ENCODE measurements at regions not wholly inside any gene's neighbourhood (a gene's known extent, or its start where the extent isn't known, plus 50 kb on each side); places are given as distances from the start of the nearest gene placed in this dataset.

DNA sequence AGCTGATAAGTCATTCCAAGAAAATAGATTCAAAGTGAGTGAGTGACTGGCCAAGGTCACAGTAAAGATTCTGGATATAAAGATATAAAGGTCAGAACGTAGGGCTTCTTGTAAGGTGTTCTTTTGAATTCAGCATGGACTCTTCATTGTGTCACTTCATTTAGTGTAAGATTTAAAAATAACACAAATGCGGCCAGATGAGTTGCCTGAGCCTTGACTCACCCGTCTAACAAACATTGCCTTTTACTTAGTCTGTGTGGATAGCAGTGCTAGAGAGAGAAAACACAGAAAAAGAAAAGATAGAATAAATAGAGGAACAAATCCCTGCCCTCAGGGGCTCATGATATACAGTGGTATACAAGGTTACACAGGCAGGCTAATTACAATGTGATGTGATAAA lies 223.4 kb downstream of the PLPP3 start:
- no peak for DNase-seq (ENCODE audit: low read depth)

- DNase-seq (ENCODE audit: low read depth) = no peak
Measured at GRCh38 chr1:56355422-56355821, 223.9 kb downstream of the PLPP3 start.

- DNase-seq (ENCODE audit: low read depth) = no peak
Measured at GRCh38 chr1:56345831-56346230, 233.5 kb downstream of the PLPP3 start.

GRCh38 chr1:56340977-56341376 lies 238.4 kb downstream of the PLPP3 start:
- no peak for DNase-seq (ENCODE audit: low read depth)

DNA sequence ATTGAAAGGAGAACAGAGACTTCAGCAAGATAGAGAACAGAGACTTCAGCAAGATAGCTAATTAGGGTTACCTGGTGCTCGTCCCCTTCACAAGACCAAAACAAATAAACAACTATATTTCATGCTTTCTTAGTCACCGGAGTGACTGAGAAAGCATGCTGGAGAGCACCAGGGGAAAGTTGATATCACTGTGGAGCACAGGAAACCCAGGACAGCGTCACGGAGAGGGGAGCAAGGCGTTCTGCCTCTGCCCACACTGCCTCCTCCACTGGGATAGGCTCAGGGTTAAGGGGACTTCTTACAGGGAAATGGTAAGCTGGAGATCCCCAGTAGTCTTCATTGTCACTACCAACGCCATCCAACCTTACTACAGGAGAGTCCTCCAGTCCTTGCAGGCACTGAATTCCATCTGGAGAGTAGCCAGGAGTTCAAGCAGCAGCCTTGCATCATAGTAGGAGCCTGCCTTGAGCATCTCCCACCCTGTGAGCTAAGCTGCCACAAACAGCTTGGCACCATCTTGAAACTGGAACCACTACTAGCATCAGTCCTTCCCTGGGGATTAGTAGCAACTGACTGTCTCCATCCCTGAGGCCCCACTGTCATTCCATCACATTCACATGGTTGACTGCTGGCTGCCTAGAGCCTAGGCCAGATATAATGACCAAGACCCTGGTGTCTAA lies 239.4 kb downstream of the PLPP3 start:
- no peak for DNase-seq (ENCODE audit: low read depth)

- DNase-seq (ENCODE audit: low read depth) = no peak
Measured at GRCh38 chr1:56339093-56339492, 240.3 kb downstream of the PLPP3 start.

DNA sequence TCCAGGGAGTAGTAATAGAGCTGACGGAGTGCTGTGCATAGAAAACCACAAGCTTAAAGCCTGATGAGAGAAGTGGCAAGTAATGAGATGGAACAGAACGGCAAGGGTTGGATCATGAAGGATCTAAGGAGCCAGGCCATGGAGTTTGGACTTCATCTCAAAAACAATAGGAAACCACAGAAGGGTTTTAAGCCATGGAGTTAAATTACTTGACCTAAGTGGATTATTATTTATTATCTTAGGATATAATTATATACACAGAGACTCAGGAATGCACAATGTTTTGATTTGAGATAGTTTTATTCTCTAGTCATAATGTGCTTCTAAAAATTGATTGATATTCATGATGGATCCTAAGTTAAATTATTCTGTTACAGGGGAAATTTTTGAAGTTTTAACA lies 242.4 kb downstream of the PLPP3 start:
- no peak for DNase-seq (ENCODE audit: low read depth)

DNA sequence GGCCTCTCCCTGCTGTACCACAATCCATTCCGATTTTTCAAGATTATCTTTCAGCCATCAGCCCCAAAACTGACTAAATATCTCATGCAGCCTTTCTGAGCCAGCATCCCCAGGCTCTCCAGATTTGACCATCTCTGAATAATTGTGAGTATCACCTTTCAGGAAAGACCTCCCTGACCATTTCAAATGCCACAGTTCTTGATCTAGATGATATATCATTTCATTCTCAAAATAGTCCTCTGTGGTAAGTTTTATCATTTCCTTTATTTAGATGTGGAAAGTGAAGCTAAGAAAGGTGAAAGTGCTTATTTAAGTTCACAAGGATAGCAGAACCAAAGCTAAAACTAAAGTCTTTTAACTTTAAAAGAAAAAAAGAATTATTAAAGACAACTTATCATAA lies 244.0 kb downstream of the PLPP3 start:
- DNase-seq (ENCODE audit: low read depth) = no peak

- no peak for DNase-seq (ENCODE audit: low read depth)
Measured at GRCh38 chr1:56334047-56334446, 245.3 kb downstream of the PLPP3 start.

DNA sequence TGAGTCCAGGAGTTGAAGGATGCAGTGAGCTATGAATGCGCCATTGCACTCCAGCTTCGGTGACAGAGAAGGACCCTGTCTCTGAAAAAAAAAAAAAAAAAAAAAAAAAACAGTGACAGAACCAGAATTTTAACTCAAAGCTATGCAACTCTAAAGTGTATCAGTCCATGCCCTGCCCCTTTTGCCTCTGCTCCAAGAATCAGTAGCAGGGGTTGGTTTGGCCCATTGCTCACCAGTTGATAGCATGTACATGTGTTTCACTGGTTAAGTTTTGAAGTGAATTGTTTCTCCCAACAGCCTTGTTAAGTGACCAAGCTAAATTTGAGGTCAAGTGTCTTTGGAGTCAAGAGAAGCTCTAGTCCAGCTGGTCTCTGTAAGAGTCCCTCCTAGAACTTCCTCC lies 245.9 kb downstream of the PLPP3 start:
- no peak for DNase-seq (ENCODE audit: low read depth)

DNA sequence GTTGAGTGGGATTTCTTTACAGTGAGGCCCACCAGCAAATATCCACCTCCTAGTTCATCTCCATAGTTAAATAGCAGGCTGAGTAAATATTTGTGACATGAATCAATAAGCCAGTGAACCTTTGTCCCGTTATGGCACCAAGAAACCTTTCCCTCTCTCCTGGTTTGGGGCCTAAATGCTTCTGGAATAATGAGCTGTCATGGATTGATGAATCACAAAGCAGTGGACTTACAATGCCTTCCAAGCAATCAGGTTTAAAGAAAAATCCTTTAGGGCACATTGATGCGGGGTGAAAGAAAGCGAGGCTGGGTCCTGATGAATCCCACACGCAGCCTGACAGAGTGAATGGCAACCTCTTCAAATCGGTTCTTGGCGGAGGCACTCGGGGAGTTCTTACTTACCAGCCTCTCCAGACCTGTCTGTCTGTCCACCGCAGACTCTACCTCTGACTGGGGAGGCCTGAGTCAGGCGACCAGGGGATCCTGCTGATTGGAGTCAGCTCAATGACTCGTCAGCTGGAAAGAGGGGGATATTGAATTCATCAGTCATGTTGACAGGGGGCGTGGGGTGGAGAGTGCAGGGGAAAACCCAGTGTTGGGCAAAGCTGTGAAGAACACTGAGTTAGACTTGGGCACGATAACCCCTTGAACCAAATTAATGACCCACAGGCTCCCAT lies 247.3 kb downstream of the PLPP3 start:
- no peak for DNase-seq (ENCODE audit: low read depth)

DNA sequence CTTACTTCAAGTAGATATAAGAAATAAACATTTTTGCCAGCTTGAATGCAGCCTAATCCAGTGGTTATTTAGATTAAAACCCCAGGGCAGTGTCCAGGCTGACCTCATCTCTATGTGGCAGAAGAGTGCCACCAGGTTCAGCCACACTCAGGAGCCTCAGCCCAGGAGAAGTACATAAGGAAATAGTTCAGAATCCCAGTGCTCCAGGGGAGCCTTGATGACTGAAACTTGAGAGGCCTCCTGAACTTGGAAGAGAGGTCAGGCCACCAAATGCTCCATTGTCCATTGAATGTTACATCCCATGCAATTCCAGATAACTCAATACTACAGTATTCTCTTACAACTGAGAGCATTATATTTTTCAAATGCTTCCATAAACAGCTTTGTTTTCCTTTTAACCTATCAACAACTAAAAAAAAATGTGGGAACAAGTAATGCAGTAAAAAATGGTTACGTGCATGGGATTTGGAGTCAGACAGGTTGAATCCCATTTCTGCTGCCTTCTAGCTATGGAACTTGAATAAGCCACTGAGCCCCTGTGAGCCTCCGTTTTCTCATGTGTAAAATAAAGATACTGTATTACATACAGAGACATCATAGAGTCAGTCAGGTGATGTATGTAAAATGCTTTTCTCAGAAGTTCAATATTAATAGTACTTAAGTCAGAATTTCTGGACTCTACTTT lies 248.0 kb downstream of the PLPP3 start:
- no peak for DNase-seq (ENCODE audit: low read depth)

DNA sequence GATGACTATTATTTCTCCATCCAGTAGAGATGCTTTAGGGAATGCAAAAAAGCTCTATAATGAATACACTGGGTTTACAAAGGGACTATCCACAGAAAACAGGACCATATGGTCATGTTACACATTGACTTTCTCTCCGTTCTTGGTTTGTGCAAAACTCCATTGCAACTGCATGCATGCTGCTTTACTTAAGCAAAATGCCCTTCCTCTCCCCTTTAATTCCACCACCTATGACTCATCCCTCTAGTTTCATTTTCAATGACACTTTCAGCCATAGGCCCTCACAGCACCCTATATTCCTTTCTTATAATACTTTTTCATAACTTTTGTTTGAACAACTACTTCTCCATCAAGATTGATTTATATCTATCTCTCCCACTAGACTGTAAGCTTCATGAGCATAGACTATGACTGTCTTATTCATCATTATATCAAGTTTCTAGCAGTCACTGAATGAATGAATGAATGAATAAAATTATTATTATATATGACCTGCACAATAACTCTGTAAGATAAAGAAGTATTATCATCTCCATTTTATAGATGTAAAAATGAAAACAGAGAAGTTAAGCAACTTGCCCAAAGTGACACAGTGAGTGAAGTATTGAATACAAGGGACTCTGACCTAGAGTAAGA lies 248.9 kb downstream of the PLPP3 start:
- DNase-seq (ENCODE audit: low read depth) = no peak

- DNase-seq (ENCODE audit: low read depth) = no peak
Measured at GRCh38 chr1:56329970-56330369, 249.4 kb downstream of the PLPP3 start.

- no peak for DNase-seq (ENCODE audit: low read depth)
Measured at GRCh38 chr1:56327195-56327594, 252.2 kb downstream of the PLPP3 start.

DNA sequence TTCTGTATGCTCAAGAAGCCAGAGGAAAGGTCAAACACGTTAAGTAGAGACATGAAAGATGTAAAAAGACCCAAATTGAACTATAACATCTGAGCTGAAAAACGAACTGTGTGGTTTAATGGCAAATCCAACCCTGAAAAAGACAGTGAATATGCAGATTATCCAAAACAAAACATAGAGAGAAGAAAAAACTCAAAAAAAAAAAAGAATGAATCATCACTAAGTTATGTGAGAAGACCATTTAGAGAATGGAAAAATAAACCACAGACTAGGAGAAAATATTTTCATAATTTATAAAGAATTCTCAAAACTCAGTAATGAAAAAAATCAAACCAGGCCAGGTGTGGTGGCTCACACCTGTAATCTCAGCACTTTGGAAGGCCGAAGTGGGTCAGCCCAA lies 253.3 kb downstream of the PLPP3 start:
- no peak for DNase-seq (ENCODE audit: low read depth)

- no peak for DNase-seq (ENCODE audit: low read depth)
Measured at GRCh38 chr1:56324504-56324903, 254.9 kb downstream of the PLPP3 start.

- DNase-seq (ENCODE audit: low read depth) = no peak
Measured at GRCh38 chr1:56322211-56322610, 257.2 kb downstream of the PLPP3 start.

DNA sequence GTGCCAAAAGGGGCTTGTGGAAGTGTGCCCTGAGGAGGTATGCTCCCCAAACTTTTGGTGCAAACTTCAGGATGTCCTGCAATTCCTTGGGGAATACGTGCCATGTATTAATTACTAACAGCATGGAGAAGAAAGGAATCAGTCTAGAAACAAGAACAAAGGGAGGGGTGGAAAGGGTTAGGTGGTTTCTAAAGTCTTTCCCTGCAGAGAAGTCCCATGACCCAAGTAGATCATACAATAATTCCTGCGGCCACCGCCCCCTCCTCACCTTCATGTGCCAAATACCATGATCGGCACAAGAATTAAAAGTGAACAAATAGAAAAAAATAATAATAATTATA lies 258.2 kb downstream of the PLPP3 start:
- DNase-seq (ENCODE audit: low read depth) = no peak

GRCh38 chr1:56320464-56321149 lies 258.8 kb downstream of the PLPP3 start:
- no peak for DNase-seq (ENCODE audit: low read depth)

DNA sequence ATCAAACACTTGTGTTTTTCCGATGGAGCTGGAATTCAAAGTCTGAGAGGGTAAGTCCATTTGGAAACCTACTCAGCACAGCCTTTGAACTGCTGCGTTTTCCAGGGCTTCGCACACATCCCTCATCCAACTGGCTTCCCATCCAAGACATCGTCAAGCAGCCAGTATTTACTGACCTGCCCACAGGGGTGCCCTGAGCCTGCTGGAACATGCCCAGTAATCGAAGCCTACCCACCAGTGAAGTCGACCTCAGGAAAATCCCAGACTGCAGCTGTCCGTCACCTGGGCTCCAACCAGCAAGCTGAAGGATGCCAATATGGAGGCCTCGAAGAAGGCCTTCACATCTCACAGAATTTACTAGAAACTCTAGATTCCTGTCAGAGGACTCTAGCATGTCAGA lies 261.6 kb downstream of the PLPP3 start:
- DNase-seq (ENCODE audit: low read depth) = no peak

DNA sequence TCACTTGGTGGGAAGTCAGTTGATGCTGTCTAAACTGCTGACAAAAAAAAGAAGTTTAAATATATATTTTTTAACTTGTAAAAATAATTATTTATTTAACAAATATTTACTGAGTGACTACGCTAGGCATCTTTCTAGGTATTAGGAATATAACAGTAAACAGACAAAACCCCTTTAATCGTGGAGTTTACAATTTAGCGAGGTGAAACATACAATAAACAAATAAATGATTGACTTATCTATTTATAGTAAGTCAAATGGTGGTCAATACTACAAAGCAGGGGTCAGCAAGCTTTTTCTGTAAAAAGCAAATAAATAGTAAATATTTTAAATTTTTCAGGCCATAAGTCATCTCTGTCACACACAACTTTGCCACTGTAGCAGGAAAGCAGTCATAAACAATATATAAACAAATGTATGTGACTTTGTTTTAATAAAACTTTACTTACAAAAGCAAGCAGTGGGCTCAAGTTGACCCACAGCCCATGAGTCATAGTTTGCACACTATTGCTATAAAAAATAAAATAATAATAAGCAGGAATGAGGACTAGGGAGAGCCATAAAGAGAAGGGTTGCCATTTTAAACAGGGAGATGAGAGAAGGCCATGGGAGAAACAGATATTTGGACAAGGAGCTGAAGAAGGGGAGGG lies 263.9 kb downstream of the PLPP3 start:
- DNase-seq (ENCODE audit: low read depth) = no peak
